ENCODE measurements at regions not wholly inside any gene's neighbourhood (a gene's known extent, or its start where the extent isn't known, plus 50 kb on each side); places are given as distances from the start of the nearest gene placed in this dataset.

GRCh38 chr5:74164725-74165235, 475.7 kb downstream of the ENC1 start:
- Histone ChIP-seq H3K79me2 (replicated peaks; ENCODE audit: insufficient read depth) (no peaks in the 10 kb centered on the region), H3K27me3 (ENCODE audit: insufficient read depth) (no peaks in the 10 kb centered on the region), H3K27ac (ENCODE audit: low read depth) (no peak overlapping the region), H3K4me2 (no peak overlapping the region), H3K36me3 (ENCODE audit: insufficient read depth) (no peaks in the 10 kb centered on the region), H3K4me1 (ENCODE audit: insufficient read depth) (no peaks in the 10 kb centered on the region), H3K9me2 (ENCODE audit: insufficient read depth) (no peaks in the 10 kb centered on the region), H2AFZ (no peak overlapping the region), H3F3A (replicated peaks; ENCODE audit: low read depth) (no peaks in the 10 kb centered on the region), H4K20me1 (replicated peaks; ENCODE audit: insufficient read depth) (no peaks in the 10 kb centered on the region), H3K4me3 (no peak overlapping the region)
- no peak for DNase-seq (ENCODE audit: low spot score)
- Mint-ChIP-seq H3K9me3 (no peaks in the 10 kb centered on the region), H3K27me3 (ENCODE audit: insufficient read depth, low read depth, poor library complexity) (no peaks in the 10 kb centered on the region), H3K27ac (no peak overlapping the region), H3K4me3 (no peak overlapping the region), H3K36me3 (ENCODE audit: low read depth) (no peaks in the 10 kb centered on the region), H3K4me1 (0 out of 3 replicates have a peak, but pooled peaks cover 4% of the 10 kb centered on the region)
- TF ChIP-seq JUNB (IDR thresholded peaks at IDR 0.05; ENCODE audit: unreplicated experiment): no peak
- TF ChIP-seq ZNF331 (CRISPR knock-in tag; IDR thresholded peaks at IDR 0.05; ENCODE audit: low read depth): no peak
- no peak for TF ChIP-seq EZH2 (IDR thresholded peaks at IDR 0.05; ENCODE audit: low read depth, unreplicated experiment)
- no peak for ATAC-seq

- Histone ChIP-seq H3K4me1 (ENCODE audit: insufficient read depth) (no peaks in the 10 kb centered on the region), H4K20me1 (replicated peaks; ENCODE audit: insufficient read depth) (no peaks in the 10 kb centered on the region), H3K27ac (ENCODE audit: low read depth) (no peak overlapping the region), H3K4me2 (no peak overlapping the region), H3F3A (replicated peaks; ENCODE audit: low read depth) (no peaks in the 10 kb centered on the region), H3K36me3 (ENCODE audit: insufficient read depth) (no peaks in the 10 kb centered on the region), H3K9me2 (ENCODE audit: insufficient read depth) (no peaks in the 10 kb centered on the region), H3K27me3 (ENCODE audit: insufficient read depth) (no peaks in the 10 kb centered on the region), H3K4me3 (no peak overlapping the region), H3K79me2 (replicated peaks; ENCODE audit: insufficient read depth) (no peaks in the 10 kb centered on the region), H2AFZ (no peak overlapping the region)
- no peak overlapping the region for H3K27ac Mint-ChIP-seq
- no peaks in the 10 kb centered on the region for H3K36me3 Mint-ChIP-seq (ENCODE audit: low read depth)
- DNase-seq (ENCODE audit: low spot score): no peak
- H3K27me3 Mint-ChIP-seq (ENCODE audit: insufficient read depth, low read depth, poor library complexity): no peaks in the 10 kb centered on the region
- H3K9me3 Mint-ChIP-seq: no peaks in the 10 kb centered on the region
- H3K4me3 Mint-ChIP-seq: no peak overlapping the region
- no peak for ATAC-seq
- peaks cover 14% of the 10 kb centered on the region; the same call in 2 of the 3 replicates for H3K4me1 Mint-ChIP-seq
- TF ChIP-seq ETS1 (IDR thresholded peaks at IDR 0.05) (no peak), ZNF462 (CRISPR knock-in tag; IDR thresholded peaks at IDR 0.05) (no peak), ZNF331 (CRISPR knock-in tag; IDR thresholded peaks at IDR 0.05; ENCODE audit: low read depth) (no peak), EZH2phosphoT487 (IDR thresholded peaks at IDR 0.05; ENCODE audit: unreplicated experiment) (no peak), CTCF (conservative IDR thresholded peaks at IDR 0.05; ENCODE audit: low read depth in 2 of 2) (no peak), STAT1 (IDR thresholded peaks at IDR 0.05; ENCODE audit: unreplicated experiment) (no peak), JUNB (IDR thresholded peaks at IDR 0.05; ENCODE audit: unreplicated experiment) (no peak), EZH2 (IDR thresholded peaks at IDR 0.05; ENCODE audit: low read depth, unreplicated experiment) (no peak), ZNF114 (CRISPR knock-in tag; IDR thresholded peaks at IDR 0.05) (no peak), POLR2AphosphoS5 (IDR thresholded peaks at IDR 0.05; ENCODE audit: low read depth) (no peak), NANOG (IDR thresholded peaks at IDR 0.05; ENCODE audit: borderline replicate concordance) (no peak)
Measured at GRCh38 chr5:74162524-74162923, 478.0 kb downstream of the ENC1 start.

Data from GM23338 (cell line).